ENCODE measurements at regions not wholly inside any gene's neighbourhood (a gene's known extent, or its start where the extent isn't known, plus 50 kb on each side); places are given as distances from the start of the nearest gene placed in this dataset.

DNA sequence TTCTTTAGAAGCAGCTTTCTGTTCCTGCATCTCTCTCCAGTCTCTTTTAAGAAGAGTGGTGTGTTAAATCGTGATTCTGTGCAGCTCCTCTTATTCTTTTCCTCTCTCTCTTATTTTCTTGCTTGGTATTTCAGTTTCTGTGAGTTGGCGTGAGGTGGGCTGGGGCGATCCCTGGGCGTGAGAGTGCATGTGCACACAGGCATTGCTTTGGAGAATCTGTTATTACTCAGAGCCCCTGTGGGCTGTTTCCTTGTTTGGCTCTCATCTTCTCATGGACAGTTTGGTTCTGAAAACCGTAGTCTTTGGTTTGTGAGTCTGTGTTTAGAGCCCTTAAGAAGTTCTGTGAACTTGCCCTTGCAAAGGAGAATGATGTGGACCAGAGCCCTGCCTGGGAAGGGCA is 97.2 kb upstream of the CLNK start:
- TF ChIP-seq YY1 (IDR thresholded peaks at IDR 0.05; ENCODE audit: insufficient read depth, insufficient read length), result no peak
- no peak for TF ChIP-seq SUZ12 (IDR thresholded peaks at IDR 0.05; ENCODE audit: extremely low read depth, insufficient read depth, insufficient read length)
- no peak for TF ChIP-seq ZNF274 (IDR thresholded peaks at IDR 0.05; ENCODE audit: low read depth, low read length)

All from NT2/D1 (cell line).